ENCODE measurements at regions not wholly inside any gene's neighbourhood (a gene's known extent, or its start where the extent isn't known, plus 50 kb on each side); places are given as distances from the start of the nearest gene placed in this dataset.
"Not testable (repeated sequence)": the region's sequence is repeated elsewhere in the genome, so short reads cannot be mapped to it uniquely, and the experiment has no call there.

DNA sequence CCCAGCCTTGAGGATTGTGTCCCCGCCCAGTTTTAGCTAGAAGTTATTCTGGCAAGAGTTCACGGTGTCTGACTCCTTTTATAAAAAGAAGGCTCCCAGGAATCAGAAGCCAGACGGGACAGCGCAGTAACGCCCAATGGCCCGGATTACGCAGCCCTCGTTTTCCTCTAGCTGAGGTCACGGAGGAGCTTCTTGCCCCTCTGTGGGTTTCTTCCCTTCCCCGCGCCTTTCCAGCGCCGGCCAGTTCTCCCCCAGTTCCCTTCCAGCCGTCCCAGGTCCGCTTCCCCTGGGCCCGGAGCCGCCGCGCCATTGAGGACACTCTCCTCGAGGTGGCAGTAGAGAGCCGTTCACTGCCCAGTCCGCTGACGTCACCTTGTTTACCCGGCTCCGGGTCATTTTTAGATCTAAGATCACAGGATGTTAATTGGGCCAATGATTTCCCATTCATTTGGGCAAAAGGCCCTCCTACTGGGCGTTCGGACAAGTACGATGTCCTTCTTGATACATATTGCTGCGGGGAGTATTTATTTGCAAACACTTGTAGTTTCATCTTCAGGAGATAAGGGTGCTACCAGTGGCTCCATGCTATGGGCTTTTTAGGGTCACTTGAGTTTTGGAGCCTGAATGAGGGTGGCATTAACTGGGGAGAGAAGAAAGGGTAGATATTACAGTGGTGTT lies 81.5 kb upstream of the PPM1B start:
- DNase-seq: peak; percentile 88

- no peak for DNase-seq
Observed at GRCh38 chr2:44087714-44088092, 81.0 kb upstream of the PPM1B start.

DNA sequence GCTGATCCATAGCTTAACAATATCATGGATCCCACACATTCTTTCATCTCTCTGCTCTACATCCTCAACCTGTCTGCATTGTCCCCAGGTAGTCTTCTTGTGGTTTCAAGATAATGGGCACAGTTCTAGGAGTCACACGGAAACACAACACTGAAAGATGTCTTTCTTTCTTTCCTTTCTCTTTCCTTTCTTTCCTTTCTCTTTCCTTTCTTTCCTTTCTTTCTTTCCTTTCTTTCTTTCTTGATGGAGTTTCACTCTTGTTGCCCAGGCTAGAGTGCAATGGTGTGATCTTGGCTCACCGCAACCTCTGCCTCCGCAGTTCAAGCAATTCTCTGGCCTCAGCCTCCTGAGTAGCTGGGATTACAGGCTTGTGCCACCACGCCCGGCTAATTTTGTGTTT lies 76.2 kb upstream of the PPM1B start:
- DNase-seq: not testable (repeated sequence)

DNA sequence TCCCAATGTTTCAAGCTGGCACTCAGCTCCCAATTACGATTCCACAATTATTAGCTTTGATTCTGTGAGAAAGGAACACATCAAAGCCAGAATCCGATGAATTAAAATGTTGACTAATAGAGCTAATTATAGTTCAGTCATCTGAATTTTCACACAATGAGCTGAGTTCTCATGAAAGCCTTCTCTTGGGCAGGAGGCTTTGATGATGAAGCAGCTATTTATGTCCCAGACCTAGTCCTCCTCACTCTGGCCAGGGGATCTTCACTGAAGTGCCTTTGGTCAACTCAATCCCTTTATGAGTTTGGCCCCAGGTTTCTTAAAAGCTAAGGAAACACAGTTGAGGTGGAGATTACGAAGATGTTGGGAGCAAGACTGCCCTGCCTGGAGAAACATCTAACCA lies 74.7 kb upstream of the PPM1B start:
- DNase-seq: no peak

- DNase-seq: no peak
Observed at GRCh38 chr2:44097322-44097907, 71.3 kb upstream of the PPM1B start.

- no peak for DNase-seq
Observed at GRCh38 chr2:44098050-44098449, 70.6 kb upstream of the PPM1B start.

GRCh38 chr2:44098891-44099290 lies 69.8 kb upstream of the PPM1B start:
- DNase-seq: no peak

GRCh38 chr2:44100351-44100750 lies 68.3 kb upstream of the PPM1B start:
- DNase-seq: peak; percentile 8

GRCh38 chr2:44101246-44101645 lies 67.4 kb upstream of the PPM1B start:
- no peak for DNase-seq

DNA sequence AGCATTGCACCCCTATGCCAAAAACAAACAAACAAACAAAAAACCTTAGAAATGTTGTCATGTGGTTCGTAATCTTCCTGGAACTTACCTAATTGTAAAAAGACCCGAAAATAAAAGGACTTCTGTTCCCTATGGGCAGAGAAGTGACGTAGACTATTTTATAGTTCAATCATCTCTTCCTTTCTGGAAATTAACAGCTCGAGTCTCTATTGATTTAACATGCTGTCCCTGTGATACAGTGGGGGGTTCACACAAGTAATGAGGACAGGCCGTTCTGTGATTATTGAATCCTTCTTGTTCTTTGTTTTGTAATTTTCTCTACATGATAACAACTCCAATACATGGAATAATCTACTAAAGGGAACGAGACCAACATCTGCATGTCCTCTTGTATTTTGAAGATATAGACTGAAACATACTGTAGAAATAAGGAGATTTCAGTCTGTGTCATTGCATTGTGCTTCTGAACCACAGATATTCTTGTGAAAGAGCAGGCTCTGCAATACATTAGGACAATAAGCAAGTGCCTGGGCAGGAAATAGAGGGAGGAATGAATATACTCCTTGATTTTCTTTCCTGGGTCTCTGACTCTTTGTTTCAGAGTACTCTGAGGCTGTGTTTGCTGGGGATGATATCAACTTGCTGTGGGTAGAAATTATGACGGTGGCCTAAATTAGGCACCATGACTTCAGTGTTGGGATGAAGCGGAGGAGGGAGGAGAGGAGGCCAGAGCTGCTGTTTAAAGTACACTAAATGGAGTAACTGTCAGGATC lies 65.7 kb upstream of the PPM1B start:
- no peak for DNase-seq

GRCh38 chr2:44103639-44104038 lies 65.0 kb upstream of the PPM1B start:
- no peak for DNase-seq

- DNase-seq: no peak
Observed at GRCh38 chr2:44104855-44105271, 63.8 kb upstream of the PPM1B start.

DNA sequence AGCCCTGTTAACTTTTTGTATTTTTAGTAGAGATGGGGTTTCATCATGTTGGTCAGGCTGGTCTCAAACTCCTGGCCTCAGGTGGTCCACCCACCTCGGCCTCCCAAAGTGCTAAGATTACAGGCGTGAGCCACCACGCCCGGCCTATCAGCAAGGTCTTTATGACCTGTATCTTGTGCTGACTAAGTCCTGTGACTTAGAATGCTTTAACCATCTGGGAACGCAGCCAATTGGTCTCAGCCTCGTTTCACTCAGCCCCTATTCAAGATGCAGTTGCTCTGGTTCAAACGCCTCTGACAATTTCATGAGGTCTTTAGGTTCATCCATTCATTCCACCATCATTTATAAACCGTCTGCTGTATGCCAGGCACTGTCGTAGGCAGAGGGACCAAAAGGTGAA lies 62.2 kb upstream of the PPM1B start:
- DNase-seq: not testable (repeated sequence)

- DNase-seq: no peak
Observed at GRCh38 chr2:44107086-44107740, 61.5 kb upstream of the PPM1B start.

DNA sequence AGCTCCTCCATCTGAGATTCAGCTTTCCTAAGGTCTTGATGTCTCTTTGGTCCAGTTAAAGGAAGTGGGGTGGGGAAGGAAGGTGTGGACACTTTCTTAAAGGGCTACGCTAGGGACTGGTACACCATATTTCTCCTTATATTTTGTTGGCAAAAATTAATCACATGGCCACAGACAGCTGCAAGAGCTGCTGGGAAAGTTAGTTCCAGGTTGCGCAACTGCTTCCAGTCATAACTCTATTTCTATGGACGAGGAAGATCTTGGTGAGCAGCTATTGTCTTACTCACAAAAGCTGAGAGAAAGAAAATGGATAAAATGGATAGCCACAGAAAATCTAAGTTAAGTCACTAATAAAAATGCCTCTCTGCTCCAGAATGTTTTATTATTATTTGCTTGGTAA lies 60.7 kb upstream of the PPM1B start:
- no peak for DNase-seq

GRCh38 chr2:44109166-44109565 lies 59.5 kb upstream of the PPM1B start:
- DNase-seq: no peak

GRCh38 chr2:44110444-44110843 lies 58.2 kb upstream of the PPM1B start:
- no peak for DNase-seq

- no peak for DNase-seq
Observed at GRCh38 chr2:44112096-44112495, 56.6 kb upstream of the PPM1B start.

GRCh38 chr2:44116319-44116718 lies 52.4 kb upstream of the PPM1B start:
- DNase-seq: no peak

- DNase-seq: no peak
Observed at GRCh38 chr2:44118257-44118656, 50.4 kb upstream of the PPM1B start.
